GM12878 (cell line): ENCODE measurements at regions not wholly inside any gene's neighbourhood (a gene's known extent, or its start where the extent isn't known, plus 50 kb on each side); places are given as distances from the start of the nearest gene placed in this dataset.

Source experiments
- ATAC-seq: fragments of 200-7000 bp; cut with Tn5 transposase; 3 replicates; pipeline ENCODE4 v1.9.1; 2020; ENCODE audit warnings: mild to moderate bottlenecking, moderate library complexity
- BruUV-seq: library from RNA; stranded (reverse); fragments of 400-500 nt; replicated peaks from 2 replicates; lab custom pipeline; 2021; lab: Mats Ljungman, UMichigan
- CTCF ChIA-PET: fragments of 300-600 bp; sonication (Branson Sonifier 250); formaldehyde crosslinking; extraction: SDS; loops from one replicate; lab custom pipeline; 2021; ENCODE audit warnings: inconsistent platforms; lab: Yijun Ruan, JAX
- POLR2A ChIA-PET: fragments of 350-600 bp; formaldehyde crosslinking; extraction: SDS; loops from one replicate; lab custom pipeline; 2021; ENCODE audit warnings: inconsistent platforms; lab: Charles Lee
- RAD21 ChIA-PET: fragments of 300-600 bp; sonication (Branson Sonifier 250); formaldehyde crosslinking; loops from one replicate; lab custom pipeline; 2023; ENCODE audit warnings: antibody characterized with exemption; ENCODE audit not compliant: unreplicated experiment; lab: Charles Lee
- SMC1A ChIA-PET: fragments of 300-600 bp; sonication (Branson Sonifier 250); formaldehyde crosslinking; loops from one replicate; lab custom pipeline; 2023; ENCODE audit not compliant: unreplicated experiment, uncharacterized antibody; lab: Charles Lee
- DNase-seq: peaks from one replicate; pipeline ENCODE4 v3.0.0-alpha.2; 2011; ENCODE audit warnings: low read depth, low spot score
- FAIRE-seq: peaks from 3 replicates; lab custom pipeline; 2011; peaks lifted over from hg19 to GRCh38; lab: Jason Lieb, UNC
- H2AFZ ChIP-seq: 2 replicates; pipeline ENCODE4 v1.6.0; 2011; ENCODE audit warnings: low read depth, low read length, control low read depth; ENCODE audit not compliant: control insufficient read depth
- H3K27ac ChIP-seq: 2 replicates; pipeline ENCODE4 v1.5.1; 2011; ENCODE audit warnings: control low read depth; ENCODE audit not compliant: control insufficient read depth, insufficient read depth
- H3K27me3 ChIP-seq, 2 experiments: replicated peaks in 1 of 2; 2 replicates each; pipeline versions ENCODE4 v1.6.0 to v1.6.1; 2011; ENCODE audit warnings: low read length in 1 of 2; ENCODE audit not compliant: control insufficient read depth in 2 of 2, insufficient read depth in 2 of 2
- H3K36me3 ChIP-seq, 2 experiments: 2 replicates each; pipeline ENCODE4 v1.5.1; 2011; ENCODE audit warnings: low read length in 1 of 2; ENCODE audit not compliant: control insufficient read depth in 2 of 2, insufficient read depth in 2 of 2
- H3K4me1 ChIP-seq: 2 replicates; pipeline ENCODE4 v1.6.1; 2011; ENCODE audit warnings: mild to moderate bottlenecking, low read length, moderate library complexity, mixed read lengths; ENCODE audit not compliant: control insufficient read depth, insufficient read depth
- H3K4me2 ChIP-seq: 2 replicates; pipeline ENCODE4 v1.6.0; 2011; ENCODE audit warnings: control low read depth; ENCODE audit not compliant: control insufficient read depth, insufficient read depth
- H3K4me3 ChIP-seq: fragments of 200-600 bp; sonication (generic); 2 replicates; pipeline ENCODE4 v1.5.1; 2016
- H3K79me2 ChIP-seq: 2 replicates; pipeline ENCODE4 v1.6.0; 2011; ENCODE audit warnings: low read length; ENCODE audit not compliant: control insufficient read depth, insufficient read depth
- H3K9ac ChIP-seq: 2 replicates; pipeline ENCODE4 v1.8.0; 2011; ENCODE audit warnings: low read length, control low read depth, mixed read lengths; ENCODE audit not compliant: control insufficient read depth, insufficient read depth
- H3K9me3 ChIP-seq: replicated peaks from 3 replicates; pipeline ENCODE4 v1.5.1; 2011; ENCODE audit warnings: mild to moderate bottlenecking, low read length; ENCODE audit not compliant: control insufficient read depth, insufficient read depth
- H4K20me1 ChIP-seq: 2 replicates; pipeline ENCODE4 v1.6.0; 2011; ENCODE audit not compliant: control insufficient read depth, insufficient read depth
- BHLHE40 ChIP-seq, 2 experiments: fragments of 450-650 bp in 1 of 2; IDR thresholded peaks; 2 replicates each; pipeline ENCODE4 v1.6.1; 2011 to 2017; ENCODE audit warnings: low read depth in 2 of 2, borderline replicate concordance in 1 of 2, improper control_type of control experiment in 1 of 2, low read length in 1 of 2, mild to moderate bottlenecking in 1 of 2
- BRCA1 ChIP-seq: IDR thresholded peaks from 2 replicates; pipeline ENCODE4 v1.6.1; 2011; ENCODE audit warnings: low read depth, low read length, improper control_type of control experiment
- ESRRA ChIP-seq: IDR thresholded peaks from 2 replicates; pipeline ENCODE4 v1.6.1; 2012; ENCODE audit warnings: mild to moderate bottlenecking, low read length, improper control_type of control experiment
- LARP7 ChIP-seq: fragments of 450-650 bp; IDR thresholded peaks from 2 replicates; pipeline ENCODE4 v1.6.1; 2017; ENCODE audit warnings: mild to moderate bottlenecking
- MYB ChIP-seq: fragments of 150-350 bp; IDR thresholded peaks from 2 replicates; pipeline ENCODE4 v1.6.1; 2014; ENCODE audit warnings: mild to moderate bottlenecking, low read depth, low read length, borderline replicate concordance
- SIX5 ChIP-seq: IDR thresholded peaks from 2 replicates; pipeline ENCODE4 v1.6.1; 2011; ENCODE audit warnings: mild to moderate bottlenecking, low read depth, low read length, moderate library complexity; ENCODE audit not compliant: severe bottlenecking
- SP1 ChIP-seq: IDR thresholded peaks from one replicate; pipeline ENCODE4 v1.6.1; 2011; ENCODE audit warnings: low read depth, low read length
- WGBS: methylation state at CpG from one replicate; pipeline ENCODE4 v1.1.6; 2016; ENCODE audit warnings: low lambda C conversion rate; ENCODE audit not compliant: insufficient replicate concordance, insufficient coverage; ENCODE audit errors: missing lambda C conversion rate; 5-methylcytosine and 5-hydroxymethylcytosine counted together
- in situ Hi-C: fragments of 300-500 bp; cut with MboI; formaldehyde crosslinking; loops from 9 replicates; pipeline ENCODE4 v1.14.3; 2018; ENCODE audit warnings: mixed read lengths
- intact Hi-C: fragments of 100-400 bp; cut with micrococcal nuclease; formaldehyde crosslinking; loops from one replicate; pipeline ENCODE4 v1.14.2; 2022; ENCODE audit not compliant: unreplicated experiment
- TF ChIP-seq, protein P1 (sequence below): IDR thresholded peaks from 2 replicates; pipeline ENCODE4 v1.6.1; 2011; ENCODE audit warnings: borderline replicate concordance, low read depth, mild to moderate bottlenecking, moderate library complexity, mixed read lengths, low read length; ENCODE audit not compliant: insufficient read depth; ENCODE audit errors: extremely low read length
- TF ChIP-seq, protein P2 (sequence below): IDR thresholded peaks from 2 replicates; pipeline ENCODE4 v1.6.1; 2011; ENCODE audit warnings: mild to moderate bottlenecking, low read depth, low read length, moderate library complexity; ENCODE audit not compliant: insufficient replicate concordance
- TF ChIP-seq, protein P3 (sequence below): fragments of 450-650 bp; formaldehyde crosslinking; IDR thresholded peaks from 2 replicates; pipeline ENCODE4 v1.4.0; 2022; ENCODE audit warnings: mild to moderate bottlenecking, moderate library complexity
- TF ChIP-seq, protein P4 (sequence below): IDR thresholded peaks from 2 replicates; pipeline ENCODE4 v1.6.1; 2012; ENCODE audit warnings: low read depth, low read length, improper control_type of control experiment

GRCh38 chrX:44637282-44637681, 94.6 kb upstream of the FUNDC1 start (continued):
- TF ChIP-seq, protein P1, sequence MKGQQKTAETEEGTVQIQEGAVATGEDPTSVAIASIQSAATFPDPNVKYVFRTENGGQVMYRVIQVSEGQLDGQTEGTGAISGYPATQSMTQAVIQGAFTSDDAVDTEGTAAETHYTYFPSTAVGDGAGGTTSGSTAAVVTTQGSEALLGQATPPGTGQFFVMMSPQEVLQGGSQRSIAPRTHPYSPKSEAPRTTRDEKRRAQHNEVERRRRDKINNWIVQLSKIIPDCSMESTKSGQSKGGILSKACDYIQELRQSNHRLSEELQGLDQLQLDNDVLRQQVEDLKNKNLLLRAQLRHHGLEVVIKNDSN, result no peak
- TF ChIP-seq, all 136 proteins: peak for 0

GRCh38 chrX:44621078-44621477, 78.4 kb upstream of the FUNDC1 start:
- in situ Hi-C loops (no loop called here), intact Hi-C loops (no loop called here)
- no peaks in the 10 kb centered on the region for H3K79me2 ChIP-seq
- no peak overlapping the region for H3K4me3 ChIP-seq
- no peak overlapping the region for H2AFZ ChIP-seq
- H3K9me3 ChIP-seq, result no peaks in the 10 kb centered on the region
- no peaks in the 10 kb centered on the region for H4K20me1 ChIP-seq
- no peaks in the 10 kb centered on the region for H3K36me3 ChIP-seq
- SMC1A ChIA-PET, result no interaction called here
- no peak overlapping the region for H3K4me2 ChIP-seq
- CTCF ChIA-PET, result no interaction called here
- no peaks in the 10 kb centered on the region for H3K27me3 ChIP-seq
- DNase-seq (no peak), FAIRE-seq (no peak), ATAC-seq (no peak)
- WGBS, result 16% methylated on average over 4 of the region's 4 CpGs
- no peak overlapping the region for H3K9ac ChIP-seq
- H3K4me1 ChIP-seq, result no peaks in the 10 kb centered on the region
- RAD21 ChIA-PET, result no interaction called here
- no TSS peak for BruUV-seq
- no peak overlapping the region for H3K27ac ChIP-seq
- POLR2A ChIA-PET, result no interaction called here
- no peak for TF ChIP-seq ESRRA
- TF ChIP-seq, protein P2, sequence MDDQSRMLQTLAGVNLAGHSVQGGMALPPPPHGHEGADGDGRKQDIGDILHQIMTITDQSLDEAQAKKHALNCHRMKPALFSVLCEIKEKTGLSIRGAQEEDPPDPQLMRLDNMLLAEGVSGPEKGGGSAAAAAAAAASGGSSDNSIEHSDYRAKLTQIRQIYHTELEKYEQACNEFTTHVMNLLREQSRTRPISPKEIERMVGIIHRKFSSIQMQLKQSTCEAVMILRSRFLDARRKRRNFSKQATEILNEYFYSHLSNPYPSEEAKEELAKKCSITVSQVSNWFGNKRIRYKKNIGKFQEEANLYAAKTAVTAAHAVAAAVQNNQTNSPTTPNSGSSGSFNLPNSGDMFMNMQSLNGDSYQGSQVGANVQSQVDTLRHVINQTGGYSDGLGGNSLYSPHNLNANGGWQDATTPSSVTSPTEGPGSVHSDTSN, result no peak
- TF ChIP-seq SP1, result no peak
- no peak for TF ChIP-seq BRCA1
- no peak for TF ChIP-seq BHLHE40 (IDR thresholded peaks at IDR 0.05; ENCODE audit: borderline replicate concordance in 1 of 2, low read depth in 2 of 2, low read length in 1 of 2)
- TF ChIP-seq SIX5, result no peak
- TF ChIP-seq, protein P3, sequence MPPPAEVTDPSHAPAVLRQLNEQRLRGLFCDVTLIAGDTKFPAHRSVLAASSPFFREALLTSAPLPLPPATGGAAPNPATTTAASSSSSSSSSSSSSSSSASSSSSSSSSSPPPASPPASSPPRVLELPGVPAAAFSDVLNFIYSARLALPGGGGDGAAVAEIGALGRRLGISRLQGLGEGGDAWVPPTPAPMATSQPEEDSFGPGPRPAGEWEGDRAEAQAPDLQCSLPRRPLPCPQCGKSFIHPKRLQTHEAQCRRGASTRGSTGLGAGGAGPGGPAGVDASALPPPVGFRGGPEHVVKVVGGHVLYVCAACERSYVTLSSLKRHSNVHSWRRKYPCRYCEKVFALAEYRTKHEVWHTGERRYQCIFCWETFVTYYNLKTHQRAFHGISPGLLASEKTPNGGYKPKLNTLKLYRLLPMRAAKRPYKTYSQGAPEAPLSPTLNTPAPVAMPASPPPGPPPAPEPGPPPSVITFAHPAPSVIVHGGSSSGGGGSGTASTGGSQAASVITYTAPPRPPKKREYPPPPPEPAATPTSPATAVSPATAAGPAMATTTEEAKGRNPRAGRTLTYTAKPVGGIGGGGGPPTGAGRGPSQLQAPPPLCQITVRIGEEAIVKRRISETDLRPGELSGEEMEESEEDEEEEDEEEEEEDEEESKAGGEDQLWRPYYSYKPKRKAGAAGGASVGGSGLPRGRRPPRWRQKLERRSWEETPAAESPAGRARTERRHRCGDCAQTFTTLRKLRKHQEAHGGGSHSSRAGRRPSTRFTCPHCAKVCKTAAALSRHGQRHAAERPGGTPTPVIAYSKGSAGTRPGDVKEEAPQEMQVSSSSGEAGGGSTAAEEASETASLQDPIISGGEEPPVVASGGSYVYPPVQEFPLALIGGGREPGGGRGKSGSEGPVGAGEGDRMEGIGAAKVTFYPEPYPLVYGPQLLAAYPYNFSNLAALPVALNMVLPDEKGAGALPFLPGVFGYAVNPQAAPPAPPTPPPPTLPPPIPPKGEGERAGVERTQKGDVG (CRISPR knock-in tag), result no peak
- no peak for TF ChIP-seq MYB
- TF ChIP-seq, protein P4, sequence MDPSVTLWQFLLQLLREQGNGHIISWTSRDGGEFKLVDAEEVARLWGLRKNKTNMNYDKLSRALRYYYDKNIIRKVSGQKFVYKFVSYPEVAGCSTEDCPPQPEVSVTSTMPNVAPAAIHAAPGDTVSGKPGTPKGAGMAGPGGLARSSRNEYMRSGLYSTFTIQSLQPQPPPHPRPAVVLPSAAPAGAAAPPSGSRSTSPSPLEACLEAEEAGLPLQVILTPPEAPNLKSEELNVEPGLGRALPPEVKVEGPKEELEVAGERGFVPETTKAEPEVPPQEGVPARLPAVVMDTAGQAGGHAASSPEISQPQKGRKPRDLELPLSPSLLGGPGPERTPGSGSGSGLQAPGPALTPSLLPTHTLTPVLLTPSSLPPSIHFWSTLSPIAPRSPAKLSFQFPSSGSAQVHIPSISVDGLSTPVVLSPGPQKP, result no peak
- TF ChIP-seq LARP7, result no peak
